ENCODE measurements at regions not wholly inside any gene's neighbourhood (a gene's known extent, or its start where the extent isn't known, plus 50 kb on each side); places are given as distances from the start of the nearest gene placed in this dataset.
"Not testable (repeated sequence)": the region's sequence is repeated elsewhere in the genome, so short reads cannot be mapped to it uniquely, and the experiment has no call there.

DNA sequence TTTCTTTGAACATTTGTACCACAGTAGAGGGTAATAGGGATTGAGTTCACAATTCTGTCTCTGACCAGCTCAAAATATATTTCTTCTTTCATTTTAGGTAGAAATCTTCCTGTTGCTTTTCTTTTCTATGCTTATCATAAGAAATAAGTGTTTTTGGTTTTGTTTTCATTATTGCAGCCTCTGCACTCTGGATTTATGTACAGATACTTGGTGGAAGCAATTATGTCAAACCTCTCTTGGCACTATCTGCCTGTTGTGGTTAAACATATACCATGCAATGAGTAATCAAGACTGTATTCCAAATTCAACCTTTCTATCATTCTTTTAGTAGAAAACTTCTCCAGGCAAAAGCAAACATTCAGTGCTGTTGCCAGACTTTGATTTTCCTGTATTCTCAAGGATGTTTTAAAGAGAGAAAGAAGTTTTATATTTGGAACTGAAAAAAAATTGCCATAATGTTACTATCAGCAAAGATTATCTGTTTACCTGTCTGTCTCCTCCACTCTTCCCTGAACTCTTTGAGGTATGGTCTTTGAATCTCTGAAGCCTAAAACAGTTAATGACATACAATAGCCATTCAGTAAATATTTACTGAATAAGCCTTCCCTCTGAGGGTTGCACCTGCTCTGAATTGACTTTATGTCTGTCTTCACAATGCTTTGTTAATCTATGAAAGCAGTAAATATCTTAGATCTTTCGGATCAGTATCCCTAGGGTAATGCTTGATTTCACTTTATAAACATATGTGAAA is 612.5 kb upstream of the PRR20A start:
- Histone ChIP-seq H3K27me3 (ENCODE audit: insufficient read depth, low read length) (no peaks in the 10 kb centered on the region), H3K79me2 (ENCODE audit: insufficient read depth, low read length) (no peaks in the 10 kb centered on the region), H3K36me3 (ENCODE audit: insufficient read depth, low read length) (no peaks in the 10 kb centered on the region), H4K20me1 (ENCODE audit: insufficient read depth, low read length) (no peaks in the 10 kb centered on the region), H3K4me2 (ENCODE audit: insufficient read depth, low read length) (no peak overlapping the region), H3K4me1 (ENCODE audit: insufficient read depth, low read length) (no peaks in the 10 kb centered on the region), H2AFZ (ENCODE audit: low read length) (no peak overlapping the region), H3K4me3 (ENCODE audit: insufficient read depth, low read length) (no peak overlapping the region), H3K9me3 (ENCODE audit: low read depth, low read length) (no peaks in the 10 kb centered on the region), H3K27ac (ENCODE audit: low read depth, low read length) (no peak overlapping the region)
- TF ChIP-seq, protein P1, sequence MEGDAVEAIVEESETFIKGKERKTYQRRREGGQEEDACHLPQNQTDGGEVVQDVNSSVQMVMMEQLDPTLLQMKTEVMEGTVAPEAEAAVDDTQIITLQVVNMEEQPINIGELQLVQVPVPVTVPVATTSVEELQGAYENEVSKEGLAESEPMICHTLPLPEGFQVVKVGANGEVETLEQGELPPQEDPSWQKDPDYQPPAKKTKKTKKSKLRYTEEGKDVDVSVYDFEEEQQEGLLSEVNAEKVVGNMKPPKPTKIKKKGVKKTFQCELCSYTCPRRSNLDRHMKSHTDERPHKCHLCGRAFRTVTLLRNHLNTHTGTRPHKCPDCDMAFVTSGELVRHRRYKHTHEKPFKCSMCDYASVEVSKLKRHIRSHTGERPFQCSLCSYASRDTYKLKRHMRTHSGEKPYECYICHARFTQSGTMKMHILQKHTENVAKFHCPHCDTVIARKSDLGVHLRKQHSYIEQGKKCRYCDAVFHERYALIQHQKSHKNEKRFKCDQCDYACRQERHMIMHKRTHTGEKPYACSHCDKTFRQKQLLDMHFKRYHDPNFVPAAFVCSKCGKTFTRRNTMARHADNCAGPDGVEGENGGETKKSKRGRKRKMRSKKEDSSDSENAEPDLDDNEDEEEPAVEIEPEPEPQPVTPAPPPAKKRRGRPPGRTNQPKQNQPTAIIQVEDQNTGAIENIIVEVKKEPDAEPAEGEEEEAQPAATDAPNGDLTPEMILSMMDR (IDR thresholded peaks at IDR 0.05; ENCODE audit: extremely low read depth, low read depth, low read length) = no peak
- DNase-seq (ENCODE audit: insufficient read length, low spot score, missing footprints) = no peak

DNA sequence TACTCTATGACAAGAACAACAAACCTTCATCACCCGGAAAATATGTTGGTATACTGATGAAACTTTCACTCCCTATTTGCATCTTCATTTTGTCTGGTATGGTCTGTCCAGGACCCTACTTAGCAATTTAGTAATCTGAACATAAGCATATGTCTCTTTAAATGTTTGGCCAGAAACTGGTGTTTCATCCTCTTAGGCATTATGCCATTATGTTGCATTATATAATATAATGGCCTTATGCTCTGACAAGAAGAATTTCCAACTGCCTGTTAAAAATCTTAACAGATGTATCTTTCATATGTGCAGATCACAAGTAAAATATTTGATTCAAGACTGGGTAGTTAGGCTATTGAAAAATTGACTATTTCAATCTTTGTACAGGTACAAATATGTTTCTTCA is 610.6 kb upstream of the PRR20A start:
- Histone ChIP-seq H4K20me1 (ENCODE audit: insufficient read depth, low read length) (no peaks in the 10 kb centered on the region), H3K27me3 (ENCODE audit: insufficient read depth, low read length) (no peaks in the 10 kb centered on the region), H3K9me3 (ENCODE audit: low read depth, low read length) (no peaks in the 10 kb centered on the region), H3K4me3 (ENCODE audit: insufficient read depth, low read length) (no peak overlapping the region), H3K27ac (ENCODE audit: low read depth, low read length) (no peak overlapping the region), H3K4me1 (ENCODE audit: insufficient read depth, low read length) (no peaks in the 10 kb centered on the region), H3K79me2 (ENCODE audit: insufficient read depth, low read length) (no peaks in the 10 kb centered on the region), H2AFZ (ENCODE audit: low read length) (no peak overlapping the region), H3K36me3 (ENCODE audit: insufficient read depth, low read length) (no peaks in the 10 kb centered on the region), H3K4me2 (ENCODE audit: insufficient read depth, low read length) (no peak overlapping the region)
- TF ChIP-seq, protein P1 (IDR thresholded peaks at IDR 0.05; ENCODE audit: extremely low read depth, low read depth, low read length) = no peak
- DNase-seq (ENCODE audit: insufficient read length, low spot score, missing footprints) = no peak

DNA sequence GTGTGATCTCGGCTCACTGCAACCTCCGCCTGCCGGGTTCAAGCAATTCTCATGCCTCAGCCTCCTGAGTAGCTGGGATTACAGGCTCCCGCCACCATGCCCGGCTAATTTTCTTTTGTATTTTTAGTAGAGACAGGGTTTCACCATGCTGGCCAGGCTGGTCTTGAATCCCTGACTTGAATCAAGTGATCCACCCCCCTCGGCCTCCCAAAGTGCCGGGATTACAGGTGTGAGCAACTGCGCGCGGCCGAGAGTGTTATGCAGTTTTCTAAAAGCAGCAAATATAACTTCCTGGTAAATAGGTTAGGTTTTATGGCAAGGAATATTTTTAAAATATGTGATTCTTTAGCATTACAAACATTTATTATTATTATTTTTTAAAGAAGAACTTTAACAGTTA is 592.8 kb upstream of the PRR20A start:
- H3K4me3 ChIP-seq (ENCODE audit: insufficient read depth, low read length); H3K36me3 ChIP-seq (ENCODE audit: insufficient read depth, low read length); H3K27me3 ChIP-seq (ENCODE audit: insufficient read depth, low read length); H3K79me2 ChIP-seq (ENCODE audit: insufficient read depth, low read length); H2AFZ ChIP-seq (ENCODE audit: low read length); DNase-seq (ENCODE audit: insufficient read length, low spot score, missing footprints); H3K9me3 ChIP-seq (ENCODE audit: low read depth, low read length); H4K20me1 ChIP-seq (ENCODE audit: insufficient read depth, low read length); H3K27ac ChIP-seq (ENCODE audit: low read depth, low read length); H3K4me2 ChIP-seq (ENCODE audit: insufficient read depth, low read length); H3K4me1 ChIP-seq (ENCODE audit: insufficient read depth, low read length): not testable (repeated sequence)

DNA sequence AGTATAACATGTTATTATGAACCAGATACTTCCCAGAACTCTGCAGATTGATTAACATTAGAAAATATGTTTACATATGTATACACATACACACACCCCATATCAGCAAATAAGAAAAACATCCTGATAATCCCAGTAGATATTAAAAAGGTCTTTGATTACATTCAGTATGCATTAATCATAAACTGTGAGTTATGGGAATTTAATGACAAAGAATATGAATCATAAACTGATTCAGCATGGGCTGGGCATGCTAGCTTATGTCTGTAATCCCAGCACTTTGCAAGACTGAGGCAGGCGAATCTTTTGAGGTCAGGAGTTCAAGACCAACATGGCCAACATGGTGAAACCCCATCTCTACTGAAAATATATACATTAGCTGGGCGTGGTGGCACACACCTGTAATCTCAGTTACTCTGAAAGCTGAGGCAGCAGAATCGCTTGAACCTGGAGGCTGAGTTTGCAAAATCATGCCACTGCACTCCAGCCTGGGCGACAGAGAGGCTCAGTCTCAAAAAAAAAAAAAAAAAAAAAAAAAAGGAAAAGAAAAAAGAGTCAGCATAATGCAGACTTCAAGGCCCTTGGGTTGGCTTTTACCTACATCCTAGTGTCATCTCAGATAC is 581.9 kb upstream of the PRR20A start:
- no peak overlapping the region for H3K4me3 ChIP-seq (ENCODE audit: insufficient read depth, low read length)
- H3K27me3 ChIP-seq (ENCODE audit: insufficient read depth, low read length) = no peaks in the 10 kb centered on the region
- no peaks in the 10 kb centered on the region for H4K20me1 ChIP-seq (ENCODE audit: insufficient read depth, low read length)
- no peaks in the 10 kb centered on the region for H3K4me1 ChIP-seq (ENCODE audit: insufficient read depth, low read length)
- H3K36me3 ChIP-seq (ENCODE audit: insufficient read depth, low read length) = no peaks in the 10 kb centered on the region
- no peaks in the 10 kb centered on the region for H3K79me2 ChIP-seq (ENCODE audit: insufficient read depth, low read length)
- TF ChIP-seq, protein P1 (IDR thresholded peaks at IDR 0.05; ENCODE audit: extremely low read depth, low read depth, low read length) = no peak
- no peak overlapping the region for H2AFZ ChIP-seq (ENCODE audit: low read length)
- H3K9me3 ChIP-seq (ENCODE audit: low read depth, low read length) = no peaks in the 10 kb centered on the region
- no peak overlapping the region for H3K4me2 ChIP-seq (ENCODE audit: insufficient read depth, low read length)
- H3K27ac ChIP-seq (ENCODE audit: low read depth, low read length) = no peak overlapping the region
- no peak for DNase-seq (ENCODE audit: insufficient read length, low spot score, missing footprints)

Measured in osteoblast (primary cell).